ENCODE measurements at regions not wholly inside any gene's neighbourhood (a gene's known extent, or its start where the extent isn't known, plus 50 kb on each side); places are given as distances from the start of the nearest gene placed in this dataset.

DNA sequence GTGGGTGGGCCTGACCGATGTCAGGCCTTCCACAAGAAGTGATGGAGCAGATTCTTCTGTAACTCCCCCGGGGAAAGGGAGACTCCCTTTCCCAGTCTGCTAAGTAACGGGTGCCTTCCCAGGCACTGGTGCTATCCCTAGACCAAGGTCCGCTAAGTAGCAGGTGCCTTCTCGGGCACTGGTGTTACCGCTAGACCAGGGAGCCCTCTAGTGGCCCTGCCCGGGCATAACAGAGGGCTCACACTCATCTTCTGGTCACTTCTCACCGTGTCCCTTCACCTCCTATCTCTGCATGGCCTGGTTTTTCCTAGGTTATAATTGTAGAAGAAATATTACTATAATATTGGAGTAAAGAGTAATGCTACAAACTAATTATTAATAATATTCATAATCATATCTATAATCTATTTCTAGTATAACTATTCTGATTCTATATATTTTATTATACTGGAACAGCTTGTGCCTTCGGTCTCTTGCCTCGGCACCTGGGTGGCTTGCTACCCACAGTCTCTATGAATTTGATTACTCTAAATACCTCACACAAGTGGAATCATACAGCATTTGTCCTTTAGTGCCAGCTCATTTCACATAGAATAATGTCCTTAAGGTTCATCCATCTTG lies 1378.7 kb downstream of the XPNPEP1 start:
- peak; percentile 92 to 95 for TF ChIP-seq RAD21 (IDR thresholded peaks at IDR 0.05 in 1 of 2, conservative IDR thresholded peaks at IDR 0.05 in 1 of 2; ENCODE audit: low read depth in 2 of 2, low read length in 2 of 2)
- no peak for TF ChIP-seq EP300 (IDR thresholded peaks at IDR 0.05; ENCODE audit: borderline replicate concordance in 1 of 2, low read depth in 2 of 2, low read length in 2 of 2)
- TF ChIP-seq RBBP5 (IDR thresholded peaks at IDR 0.05; ENCODE audit: borderline replicate concordance, low read depth, low read length): no peak
- TF ChIP-seq CTCF (IDR thresholded peaks at IDR 0.05; ENCODE audit: control extremely low read depth in 1 of 3, insufficient read depth in 1 of 3, low read depth in 1 of 3, low read length in 3 of 3): peak; percentile 86 to 94 (median 87)
- TF ChIP-seq CTBP2 (IDR thresholded peaks at IDR 0.05; ENCODE audit: borderline replicate concordance, insufficient read depth, insufficient read length, low read length): no peak
- no peak for TF ChIP-seq NANOG (IDR thresholded peaks at IDR 0.05; ENCODE audit: insufficient read depth, low read depth, low read length, poor library complexity, severe bottlenecking)
- no peak for TF ChIP-seq CEBPB (IDR thresholded peaks at IDR 0.05; ENCODE audit: low read depth, low read length)
- TF ChIP-seq CHD1 (IDR thresholded peaks at IDR 0.05; ENCODE audit: low read depth, low read length): no peak
- Histone ChIP-seq H3K9ac (replicated peaks in 1 of 4; ENCODE audit: extremely low read depth in 1 of 4, low read depth in 3 of 4, low read length in 3 of 4) (no peak overlapping the region), H3K4me3 (ENCODE audit: extremely low read depth in 1 of 4, insufficient read depth in 2 of 4, low read depth in 3 of 4, low read length in 4 of 4) (no peak overlapping the region), H3K18ac (ENCODE audit: extremely low read depth, low read length) (no peak overlapping the region), H2BK12ac (ENCODE audit: low read depth, low read length) (no peak overlapping the region), H3K56ac (replicated peaks; ENCODE audit: insufficient read length, low read depth, low read length) (no peak overlapping the region), H3K79me1 (ENCODE audit: low read depth, low read length) (no peaks in the 10 kb centered on the region), H3K27ac (ENCODE audit: low read depth, low read length) (no peak overlapping the region), H2BK120ac (replicated peaks; ENCODE audit: low read depth, low read length) (no peak overlapping the region), H3K27me3 (replicated peaks in 1 of 4; ENCODE audit: control insufficient read depth in 3 of 4, extremely low read depth in 1 of 4, insufficient read depth in 3 of 4, low read length in 3 of 4) (no peaks in the 10 kb centered on the region), H4K91ac (replicated peaks; ENCODE audit: insufficient read length, low read length) (no peak overlapping the region), H3K23ac (ENCODE audit: insufficient read length) (no peak overlapping the region), H3K4me1 (replicated peaks in 1 of 4; ENCODE audit: control insufficient read depth in 3 of 4, insufficient read depth in 4 of 4, low read length in 3 of 4) (no peaks in the 10 kb centered on the region), H3K14ac (ENCODE audit: insufficient read length) (no peak overlapping the region), H3K36me3 (ENCODE audit: control insufficient read depth in 2 of 4, insufficient read depth in 4 of 4, low read length in 3 of 4) (no peaks in the 10 kb centered on the region), H2BK15ac (ENCODE audit: low read length) (no peak overlapping the region), H3K9me3 (ENCODE audit: insufficient read depth in 2 of 2, low read depth in 1 of 2, low read length in 1 of 2) (no peaks in the 10 kb centered on the region), H3K4ac (replicated peaks; ENCODE audit: insufficient read length, low read depth, low read length) (no peak overlapping the region), H2AFZ (ENCODE audit: low read length) (no peak overlapping the region), H4K8ac (ENCODE audit: extremely low read depth, insufficient read depth, low read length) (no peak overlapping the region), H3K79me2 (ENCODE audit: control insufficient read depth in 1 of 2, insufficient read depth in 2 of 2, low read length in 2 of 2) (no peaks in the 10 kb centered on the region), H2BK5ac (ENCODE audit: low read depth, low read length) (no peak overlapping the region), H3K4me2 (ENCODE audit: insufficient read depth in 1 of 2, low read depth in 2 of 2, low read length in 2 of 2) (no peak overlapping the region), H3K23me2 (ENCODE audit: low read depth, low read length) (no peaks in the 10 kb centered on the region), H2AK5ac (ENCODE audit: low read depth, low read length) (no peak overlapping the region), H2BK20ac (ENCODE audit: low read length) (no peak overlapping the region), H4K5ac (ENCODE audit: insufficient read length, low read depth, low read length) (no peak overlapping the region), H4K20me1 (replicated peaks in 1 of 2; ENCODE audit: control insufficient read depth in 1 of 2, insufficient read depth in 2 of 2, low read length in 2 of 2) (no peaks in the 10 kb centered on the region)
- ChIA-PET POLR2A (ENCODE audit: partially characterized antibody) (no interaction called here), CTCF (ENCODE audit: partially characterized antibody) (interaction anchor here (0.7 to 1.5 kb wide), 9 partner anchors 13 to 1312 kb away, joined by 3 to 4 read pairs (median 3); no protein-coding TSS in a partner anchor)
- 42% methylated on average over 10 of the region's 10 CpGs; no CpG with 5 or more reads in 1 of the 2 experiments for WGBS, 2 experiments (ENCODE audit: extremely low coverage in 1 of 2, insufficient coverage in 1 of 2, insufficient read length in 1 of 2, insufficient replicate concordance in 2 of 2, low coverage in 1 of 2, low lambda C conversion rate in 2 of 2, missing lambda C conversion rate in 1 of 2)
- DNase-seq (ENCODE audit: low read depth in 1 of 2, low spot score in 2 of 2) (peak; percentile 23 to 83), FAIRE-seq (no peak)
